ENCODE measurements at regions not wholly inside any gene's neighbourhood (a gene's known extent, or its start where the extent isn't known, plus 50 kb on each side); places are given as distances from the start of the nearest gene placed in this dataset.

DNA sequence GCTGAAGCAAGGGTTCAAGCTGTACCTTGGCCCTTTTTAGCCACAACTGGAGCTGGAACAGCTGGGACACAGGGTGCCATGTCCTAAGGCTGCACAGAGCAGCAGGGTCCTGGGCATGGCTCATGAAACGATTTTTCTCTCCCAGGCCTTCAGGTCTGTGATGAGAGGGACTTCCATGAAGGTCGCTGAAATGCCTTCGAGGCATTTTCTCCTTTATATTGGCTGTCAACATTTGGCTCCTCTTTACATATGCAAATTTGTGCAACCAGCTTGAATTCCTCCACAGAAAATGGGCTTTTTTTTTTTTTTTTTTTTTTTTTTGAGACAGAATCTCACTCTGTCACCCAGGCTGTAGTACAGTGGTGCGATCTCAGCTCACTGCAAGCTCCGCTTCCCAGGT lies 430.8 kb downstream of the PCDH11X start:
- TF ChIP-seq, protein P1, sequence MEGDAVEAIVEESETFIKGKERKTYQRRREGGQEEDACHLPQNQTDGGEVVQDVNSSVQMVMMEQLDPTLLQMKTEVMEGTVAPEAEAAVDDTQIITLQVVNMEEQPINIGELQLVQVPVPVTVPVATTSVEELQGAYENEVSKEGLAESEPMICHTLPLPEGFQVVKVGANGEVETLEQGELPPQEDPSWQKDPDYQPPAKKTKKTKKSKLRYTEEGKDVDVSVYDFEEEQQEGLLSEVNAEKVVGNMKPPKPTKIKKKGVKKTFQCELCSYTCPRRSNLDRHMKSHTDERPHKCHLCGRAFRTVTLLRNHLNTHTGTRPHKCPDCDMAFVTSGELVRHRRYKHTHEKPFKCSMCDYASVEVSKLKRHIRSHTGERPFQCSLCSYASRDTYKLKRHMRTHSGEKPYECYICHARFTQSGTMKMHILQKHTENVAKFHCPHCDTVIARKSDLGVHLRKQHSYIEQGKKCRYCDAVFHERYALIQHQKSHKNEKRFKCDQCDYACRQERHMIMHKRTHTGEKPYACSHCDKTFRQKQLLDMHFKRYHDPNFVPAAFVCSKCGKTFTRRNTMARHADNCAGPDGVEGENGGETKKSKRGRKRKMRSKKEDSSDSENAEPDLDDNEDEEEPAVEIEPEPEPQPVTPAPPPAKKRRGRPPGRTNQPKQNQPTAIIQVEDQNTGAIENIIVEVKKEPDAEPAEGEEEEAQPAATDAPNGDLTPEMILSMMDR (conservative IDR thresholded peaks at IDR 0.05; ENCODE audit: low read depth, low read length), result no peak
- TF ChIP-seq RAD21 (IDR thresholded peaks at IDR 0.05; ENCODE audit: low read length), result no peak
- TF ChIP-seq POLR2A (IDR thresholded peaks at IDR 0.05; ENCODE audit: low read depth, low read length), result no peak
- no peak for TF ChIP-seq SMC3 (IDR thresholded peaks at IDR 0.05; ENCODE audit: low read depth, low read length)
- TF ChIP-seq RCOR1 (IDR thresholded peaks at IDR 0.05; ENCODE audit: insufficient replicate concordance, low read length), result no peak
- TF ChIP-seq, protein P2, sequence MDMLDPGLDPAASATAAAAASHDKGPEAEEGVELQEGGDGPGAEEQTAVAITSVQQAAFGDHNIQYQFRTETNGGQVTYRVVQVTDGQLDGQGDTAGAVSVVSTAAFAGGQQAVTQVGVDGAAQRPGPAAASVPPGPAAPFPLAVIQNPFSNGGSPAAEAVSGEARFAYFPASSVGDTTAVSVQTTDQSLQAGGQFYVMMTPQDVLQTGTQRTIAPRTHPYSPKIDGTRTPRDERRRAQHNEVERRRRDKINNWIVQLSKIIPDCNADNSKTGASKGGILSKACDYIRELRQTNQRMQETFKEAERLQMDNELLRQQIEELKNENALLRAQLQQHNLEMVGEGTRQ (IDR thresholded peaks at IDR 0.05; ENCODE audit: low read depth, low read length), result no peak
- TF ChIP-seq FOS (IDR thresholded peaks at IDR 0.05; ENCODE audit: low read depth, low read length), result no peak
- TF ChIP-seq CEBPB (IDR thresholded peaks at IDR 0.05; ENCODE audit: low read depth, low read length), result no peak
- no peak for TF ChIP-seq CHD1 (IDR thresholded peaks at IDR 0.05; ENCODE audit: low read depth, low read length)
- TF ChIP-seq RFX5 (IDR thresholded peaks at IDR 0.05; ENCODE audit: low read depth, low read length), result no peak
